WTC11 (cell line): ENCODE measurements at regions not wholly inside any gene's neighbourhood (a gene's known extent, or its start where the extent isn't known, plus 50 kb on each side); places are given as distances from the start of the nearest gene placed in this dataset.

Source experiments
- ATAC-seq: fragments of 200-7000 bp; cut with Tn5 transposase; 2 replicates; pipeline ENCODE4 v1.10.0; 2021; ENCODE audit warnings: mild to moderate bottlenecking, moderate library complexity
- CTCF ChIA-PET: fragments of 300-600 bp; sonication (Branson Sonifier 250); formaldehyde crosslinking; loops from one replicate; lab custom pipeline; 2021; ENCODE audit warnings: antibody characterized with exemption; lab: Charles Lee
- POLR2A ChIA-PET: fragments of 350-600 bp; sonication (Branson Sonifier 250); formaldehyde crosslinking; loops from one replicate; lab custom pipeline; 2021; ENCODE audit warnings: antibody characterized with exemption; lab: Charles Lee
- DNase-seq: peaks from one replicate; pipeline ENCODE4 v3.0.0; 2021; ENCODE audit warnings: low spot score
- H3K27ac Mint-ChIP-seq: 2 replicates; pipeline ENCODE4 v1.8.0; 2021; ENCODE audit warnings: mixed read lengths
- H3K27me3 Mint-ChIP-seq: 2 replicates; pipeline ENCODE4 v1.8.0; 2021; ENCODE audit warnings: low read depth, mild to moderate bottlenecking, moderate library complexity, mixed read lengths
- H3K36me3 Mint-ChIP-seq: 2 replicates; pipeline ENCODE4 v1.8.0; 2021; ENCODE audit warnings: mixed read lengths
- H3K4me1 Mint-ChIP-seq: 2 replicates; pipeline ENCODE4 v1.8.0; 2022; ENCODE audit warnings: mixed read lengths
- H3K4me3 Mint-ChIP-seq: 2 replicates; pipeline ENCODE4 v1.8.0; 2021; ENCODE audit warnings: mild to moderate bottlenecking, moderate library complexity, mixed read lengths
- H3K9me3 Mint-ChIP-seq: 2 replicates; pipeline ENCODE4 v1.8.0; 2021; ENCODE audit warnings: mixed read lengths
- ATF1 ChIP-seq: sonication (generic); formaldehyde crosslinking; IDR thresholded peaks from 2 replicates; pipeline ENCODE4 v1.8.1; 2023; ENCODE audit warnings: mild to moderate bottlenecking, moderate library complexity, missing genetic modification reagents
- EMX1 ChIP-seq: fragments of 250-450 bp; sonication (Bioruptor Pico); IDR thresholded peaks from 2 replicates; pipeline ENCODE4 v1.8.0; 2021; ENCODE audit warnings: mild to moderate bottlenecking
- ETV6 ChIP-seq: sonication (generic); formaldehyde crosslinking; IDR thresholded peaks from 2 replicates; pipeline ENCODE4 v1.8.1; 2022; ENCODE audit warnings: mild to moderate bottlenecking, missing genetic modification reagents
- FOXP1 ChIP-seq: sonication (generic); formaldehyde crosslinking; IDR thresholded peaks from 2 replicates; pipeline ENCODE4 v1.8.0; 2022; ENCODE audit warnings: missing genetic modification reagents, mild to moderate bottlenecking, moderate library complexity, borderline replicate concordance
- GABPB1 ChIP-seq: sonication (generic); formaldehyde crosslinking; IDR thresholded peaks from 2 replicates; pipeline ENCODE4 v1.8.1; 2023; ENCODE audit warnings: mild to moderate bottlenecking, missing genetic modification reagents
- GRHL2 ChIP-seq: fragments of 250-450 bp; sonication (Bioruptor Pico); IDR thresholded peaks from 2 replicates; pipeline ENCODE4 v1.8.0; 2022; ENCODE audit warnings: mild to moderate bottlenecking, moderate library complexity; ENCODE audit not compliant: insufficient replicate concordance, severe bottlenecking
- KAT7 ChIP-seq: sonication (generic); formaldehyde crosslinking; IDR thresholded peaks from 2 replicates; pipeline ENCODE4 v1.8.1; 2023; ENCODE audit warnings: missing genetic modification reagents, mild to moderate bottlenecking, borderline replicate concordance
- NR2C2 ChIP-seq: sonication (generic); formaldehyde crosslinking; IDR thresholded peaks from 2 replicates; pipeline ENCODE4 v1.8.0; 2022; ENCODE audit warnings: mild to moderate bottlenecking, missing genetic modification reagents
- RORB ChIP-seq: fragments of 250-450 bp; sonication (Bioruptor Pico); IDR thresholded peaks from 2 replicates; pipeline ENCODE4 v1.9.0; 2021; ENCODE audit warnings: mild to moderate bottlenecking
- ZBTB21 ChIP-seq: sonication (generic); formaldehyde crosslinking; IDR thresholded peaks from 2 replicates; pipeline ENCODE4 v1.8.1; 2023; ENCODE audit warnings: mild to moderate bottlenecking, missing genetic modification reagents, borderline replicate concordance
- ZNF138 ChIP-seq: sonication (generic); formaldehyde crosslinking; conservative IDR thresholded peaks from 2 replicates; pipeline ENCODE4 v1.8.1; 2022; ENCODE audit warnings: mild to moderate bottlenecking, moderate library complexity, missing genetic modification reagents
- ZNF232 ChIP-seq: sonication (generic); formaldehyde crosslinking; IDR thresholded peaks from 2 replicates; pipeline ENCODE4 v1.8.0; 2022; ENCODE audit warnings: mild to moderate bottlenecking, missing genetic modification reagents
- ZNF317 ChIP-seq: sonication (generic); formaldehyde crosslinking; IDR thresholded peaks from 2 replicates; pipeline ENCODE4 v1.8.1; 2023; ENCODE audit warnings: low read depth, mild to moderate bottlenecking, moderate library complexity, missing genetic modification reagents, borderline replicate concordance
- TF ChIP-seq, protein P1 (sequence below): sonication (generic); formaldehyde crosslinking; IDR thresholded peaks from 2 replicates; pipeline ENCODE4 v1.8.1; 2023; ENCODE audit warnings: mild to moderate bottlenecking, missing genetic modification reagents, moderate library complexity
- TF ChIP-seq, protein P2 (sequence below): sonication (generic); formaldehyde crosslinking; IDR thresholded peaks from 2 replicates; pipeline ENCODE4 v1.8.1; 2022; ENCODE audit warnings: missing genetic modification reagents, borderline replicate concordance
- TF ChIP-seq, protein P3 (sequence below): sonication (generic); formaldehyde crosslinking; IDR thresholded peaks from 2 replicates; pipeline ENCODE4 v1.8.1; 2023; ENCODE audit warnings: mild to moderate bottlenecking, missing genetic modification reagents, borderline replicate concordance
- TF ChIP-seq, protein P4 (sequence below): sonication (generic); formaldehyde crosslinking; IDR thresholded peaks from 2 replicates; pipeline ENCODE4 v1.8.0; 2022; ENCODE audit warnings: mild to moderate bottlenecking, missing genetic modification reagents
- TF ChIP-seq, protein P5 (sequence below): fragments of 250-450 bp; sonication (Bioruptor Pico); IDR thresholded peaks from 2 replicates; pipeline ENCODE4 v1.9.0; 2021; ENCODE audit warnings: mild to moderate bottlenecking
- TF ChIP-seq, protein P6 (sequence below): sonication (generic); formaldehyde crosslinking; IDR thresholded peaks from 2 replicates; pipeline ENCODE4 v1.8.1; 2023; ENCODE audit warnings: mild to moderate bottlenecking, missing genetic modification reagents, moderate library complexity

DNA sequence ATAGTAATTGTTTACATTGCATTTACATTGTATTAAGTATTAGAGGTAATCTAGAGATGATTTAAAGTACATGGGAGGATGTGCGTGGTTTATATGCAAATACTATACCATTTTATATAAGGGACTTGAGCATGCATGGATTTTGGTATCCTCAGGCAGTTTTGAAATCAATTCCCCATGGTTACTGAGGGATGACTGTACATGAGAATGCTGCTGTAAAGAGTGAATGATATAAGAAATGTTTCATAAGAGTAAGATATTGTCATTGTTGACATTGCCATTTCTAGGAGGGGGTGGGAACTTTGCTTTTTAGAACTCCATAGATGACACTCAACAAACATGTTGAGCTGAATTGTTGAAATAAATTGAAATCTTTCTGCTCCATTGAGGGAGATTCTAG lies 185.0 kb downstream of the SEMA6A start:
- Mint-ChIP-seq H3K27ac (no peak overlapping the region), H3K4me1 (peaks cover 20% of the 10 kb centered on the region), H3K27me3 (no peaks in the 10 kb centered on the region), H3K36me3 (no peaks in the 10 kb centered on the region), H3K9me3 (peaks cover 9% of the 10 kb centered on the region), H3K4me3 (no peak overlapping the region)
- ATAC-seq (no peak), DNase-seq (no peak)
- ChIA-PET CTCF (no interaction called here), POLR2A (no interaction called here)
- TF ChIP-seq, protein P1, sequence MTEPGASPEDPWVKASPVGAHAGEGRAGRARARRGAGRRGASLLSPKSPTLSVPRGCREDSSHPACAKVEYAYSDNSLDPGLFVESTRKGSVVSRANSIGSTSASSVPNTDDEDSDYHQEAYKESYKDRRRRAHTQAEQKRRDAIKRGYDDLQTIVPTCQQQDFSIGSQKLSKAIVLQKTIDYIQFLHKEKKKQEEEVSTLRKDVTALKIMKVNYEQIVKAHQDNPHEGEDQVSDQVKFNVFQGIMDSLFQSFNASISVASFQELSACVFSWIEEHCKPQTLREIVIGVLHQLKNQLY (CRISPR knock-in tag) = no peak
- TF ChIP-seq, protein P2, sequence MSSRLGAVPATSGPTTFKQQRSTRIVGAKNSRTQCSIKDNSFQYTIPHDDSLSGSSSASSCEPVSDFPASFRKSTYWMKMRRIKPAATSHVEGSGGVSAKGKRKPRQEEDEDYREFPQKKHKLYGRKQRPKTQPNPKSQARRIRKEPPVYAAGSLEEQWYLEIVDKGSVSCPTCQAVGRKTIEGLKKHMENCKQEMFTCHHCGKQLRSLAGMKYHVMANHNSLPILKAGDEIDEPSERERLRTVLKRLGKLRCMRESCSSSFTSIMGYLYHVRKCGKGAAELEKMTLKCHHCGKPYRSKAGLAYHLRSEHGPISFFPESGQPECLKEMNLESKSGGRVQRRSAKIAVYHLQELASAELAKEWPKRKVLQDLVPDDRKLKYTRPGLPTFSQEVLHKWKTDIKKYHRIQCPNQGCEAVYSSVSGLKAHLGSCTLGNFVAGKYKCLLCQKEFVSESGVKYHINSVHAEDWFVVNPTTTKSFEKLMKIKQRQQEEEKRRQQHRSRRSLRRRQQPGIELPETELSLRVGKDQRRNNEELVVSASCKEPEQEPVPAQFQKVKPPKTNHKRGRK = no peak
- TF ChIP-seq GRHL2 (CRISPR knock-in tag) (no peak), ETV6 (no peak), FOXP1 (CRISPR knock-in tag) (no peak), NR2C2 (CRISPR knock-in tag) (no peak), ZBTB21 (CRISPR knock-in tag) (no peak), ZNF138 (CRISPR knock-in tag) (no peak), RORB (CRISPR knock-in tag) (no peak), ZNF232 (CRISPR knock-in tag) (no peak), GABPB1 (no peak), KAT7 (no peak), ATF1 (CRISPR knock-in tag) (no peak)
- TF ChIP-seq, protein P3, sequence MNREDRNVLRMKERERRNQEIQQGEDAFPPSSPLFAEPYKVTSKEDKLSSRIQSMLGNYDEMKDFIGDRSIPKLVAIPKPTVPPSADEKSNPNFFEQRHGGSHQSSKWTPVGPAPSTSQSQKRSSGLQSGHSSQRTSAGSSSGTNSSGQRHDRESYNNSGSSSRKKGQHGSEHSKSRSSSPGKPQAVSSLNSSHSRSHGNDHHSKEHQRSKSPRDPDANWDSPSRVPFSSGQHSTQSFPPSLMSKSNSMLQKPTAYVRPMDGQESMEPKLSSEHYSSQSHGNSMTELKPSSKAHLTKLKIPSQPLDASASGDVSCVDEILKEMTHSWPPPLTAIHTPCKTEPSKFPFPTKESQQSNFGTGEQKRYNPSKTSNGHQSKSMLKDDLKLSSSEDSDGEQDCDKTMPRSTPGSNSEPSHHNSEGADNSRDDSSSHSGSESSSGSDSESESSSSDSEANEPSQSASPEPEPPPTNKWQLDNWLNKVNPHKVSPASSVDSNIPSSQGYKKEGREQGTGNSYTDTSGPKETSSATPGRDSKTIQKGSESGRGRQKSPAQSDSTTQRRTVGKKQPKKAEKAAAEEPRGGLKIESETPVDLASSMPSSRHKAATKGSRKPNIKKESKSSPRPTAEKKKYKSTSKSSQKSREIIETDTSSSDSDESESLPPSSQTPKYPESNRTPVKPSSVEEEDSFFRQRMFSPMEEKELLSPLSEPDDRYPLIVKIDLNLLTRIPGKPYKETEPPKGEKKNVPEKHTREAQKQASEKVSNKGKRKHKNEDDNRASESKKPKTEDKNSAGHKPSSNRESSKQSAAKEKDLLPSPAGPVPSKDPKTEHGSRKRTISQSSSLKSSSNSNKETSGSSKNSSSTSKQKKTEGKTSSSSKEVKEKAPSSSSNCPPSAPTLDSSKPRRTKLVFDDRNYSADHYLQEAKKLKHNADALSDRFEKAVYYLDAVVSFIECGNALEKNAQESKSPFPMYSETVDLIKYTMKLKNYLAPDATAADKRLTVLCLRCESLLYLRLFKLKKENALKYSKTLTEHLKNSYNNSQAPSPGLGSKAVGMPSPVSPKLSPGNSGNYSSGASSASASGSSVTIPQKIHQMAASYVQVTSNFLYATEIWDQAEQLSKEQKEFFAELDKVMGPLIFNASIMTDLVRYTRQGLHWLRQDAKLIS (CRISPR knock-in tag) = no peak
- TF ChIP-seq, protein P4, sequence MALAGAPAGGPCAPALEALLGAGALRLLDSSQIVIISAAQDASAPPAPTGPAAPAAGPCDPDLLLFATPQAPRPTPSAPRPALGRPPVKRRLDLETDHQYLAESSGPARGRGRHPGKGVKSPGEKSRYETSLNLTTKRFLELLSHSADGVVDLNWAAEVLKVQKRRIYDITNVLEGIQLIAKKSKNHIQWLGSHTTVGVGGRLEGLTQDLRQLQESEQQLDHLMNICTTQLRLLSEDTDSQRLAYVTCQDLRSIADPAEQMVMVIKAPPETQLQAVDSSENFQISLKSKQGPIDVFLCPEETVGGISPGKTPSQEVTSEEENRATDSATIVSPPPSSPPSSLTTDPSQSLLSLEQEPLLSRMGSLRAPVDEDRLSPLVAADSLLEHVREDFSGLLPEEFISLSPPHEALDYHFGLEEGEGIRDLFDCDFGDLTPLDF = no peak

DNA sequence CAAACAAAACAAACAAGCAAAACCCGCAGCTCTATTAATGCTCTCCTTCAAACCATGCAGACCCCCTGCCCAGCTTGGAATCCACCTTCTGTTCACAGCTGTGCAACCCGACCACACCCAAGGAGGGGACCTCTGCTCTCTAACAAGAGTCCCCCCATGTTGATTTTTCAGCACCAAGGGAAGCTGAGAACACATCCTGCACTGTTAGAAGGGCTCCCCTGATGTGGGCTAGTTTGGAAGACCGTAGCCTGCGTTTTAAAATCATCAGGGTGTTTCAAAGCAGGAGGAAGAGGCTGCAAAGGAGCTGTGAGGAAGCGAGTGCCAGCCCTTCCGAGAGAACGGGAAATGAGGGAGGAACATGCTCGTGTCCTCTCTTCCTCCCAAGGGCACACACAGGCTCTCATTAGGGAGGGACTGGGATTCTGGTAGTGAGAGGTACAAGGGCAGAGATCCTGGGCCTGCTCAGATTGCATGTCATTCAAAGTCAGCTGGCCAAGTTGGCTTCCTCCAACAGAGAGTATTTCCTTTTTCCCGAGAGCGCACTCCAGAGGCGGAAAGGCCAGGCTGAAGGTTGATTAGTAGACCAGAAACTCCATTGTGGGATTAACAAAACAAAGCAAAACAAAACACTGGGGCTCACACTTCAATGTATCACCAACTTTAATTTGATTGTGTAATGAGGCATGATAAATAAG lies 185.9 kb downstream of the SEMA6A start:
- POLR2A ChIA-PET = no interaction called here
- no peaks in the 10 kb centered on the region for H3K27me3 Mint-ChIP-seq
- DNase-seq = peak; percentile 25

More for the DNA sequence above, 185.9 kb downstream of the SEMA6A start:
- CTCF ChIA-PET = interaction anchor here (0.7 to 1.5 kb wide), 4 partner anchors 12 to 45 kb away, joined by 3 to 4 read pairs (median 4); no protein-coding TSS in a partner anchor
- Mint-ChIP-seq H3K36me3 (no peaks in the 10 kb centered on the region), H3K9me3 (peaks cover 9% of the 10 kb centered on the region), H3K4me1 (peaks cover 18% of the 10 kb centered on the region)
- TF ChIP-seq ETV6 (peak; percentile 89), GABPB1 (no peak), EMX1 (CRISPR knock-in tag) (no peak), ZNF317 (CRISPR knock-in tag) (no peak)
- TF ChIP-seq, protein P5, sequence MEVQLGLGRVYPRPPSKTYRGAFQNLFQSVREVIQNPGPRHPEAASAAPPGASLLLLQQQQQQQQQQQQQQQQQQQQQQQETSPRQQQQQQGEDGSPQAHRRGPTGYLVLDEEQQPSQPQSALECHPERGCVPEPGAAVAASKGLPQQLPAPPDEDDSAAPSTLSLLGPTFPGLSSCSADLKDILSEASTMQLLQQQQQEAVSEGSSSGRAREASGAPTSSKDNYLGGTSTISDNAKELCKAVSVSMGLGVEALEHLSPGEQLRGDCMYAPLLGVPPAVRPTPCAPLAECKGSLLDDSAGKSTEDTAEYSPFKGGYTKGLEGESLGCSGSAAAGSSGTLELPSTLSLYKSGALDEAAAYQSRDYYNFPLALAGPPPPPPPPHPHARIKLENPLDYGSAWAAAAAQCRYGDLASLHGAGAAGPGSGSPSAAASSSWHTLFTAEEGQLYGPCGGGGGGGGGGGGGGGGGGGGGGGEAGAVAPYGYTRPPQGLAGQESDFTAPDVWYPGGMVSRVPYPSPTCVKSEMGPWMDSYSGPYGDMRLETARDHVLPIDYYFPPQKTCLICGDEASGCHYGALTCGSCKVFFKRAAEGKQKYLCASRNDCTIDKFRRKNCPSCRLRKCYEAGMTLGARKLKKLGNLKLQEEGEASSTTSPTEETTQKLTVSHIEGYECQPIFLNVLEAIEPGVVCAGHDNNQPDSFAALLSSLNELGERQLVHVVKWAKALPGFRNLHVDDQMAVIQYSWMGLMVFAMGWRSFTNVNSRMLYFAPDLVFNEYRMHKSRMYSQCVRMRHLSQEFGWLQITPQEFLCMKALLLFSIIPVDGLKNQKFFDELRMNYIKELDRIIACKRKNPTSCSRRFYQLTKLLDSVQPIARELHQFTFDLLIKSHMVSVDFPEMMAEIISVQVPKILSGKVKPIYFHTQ (CRISPR knock-in tag) = no peak
- TF ChIP-seq, protein P6, sequence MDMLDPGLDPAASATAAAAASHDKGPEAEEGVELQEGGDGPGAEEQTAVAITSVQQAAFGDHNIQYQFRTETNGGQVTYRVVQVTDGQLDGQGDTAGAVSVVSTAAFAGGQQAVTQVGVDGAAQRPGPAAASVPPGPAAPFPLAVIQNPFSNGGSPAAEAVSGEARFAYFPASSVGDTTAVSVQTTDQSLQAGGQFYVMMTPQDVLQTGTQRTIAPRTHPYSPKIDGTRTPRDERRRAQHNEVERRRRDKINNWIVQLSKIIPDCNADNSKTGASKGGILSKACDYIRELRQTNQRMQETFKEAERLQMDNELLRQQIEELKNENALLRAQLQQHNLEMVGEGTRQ (CRISPR knock-in tag) = peak; percentile 39; the same call in 1 of the 2 replicates
- TF ChIP-seq, all 79 proteins: peak for 2
- Mint-ChIP-seq H3K27ac (no peak overlapping the region), H3K4me3 (no peak overlapping the region)
- peak; percentile 96 for ATAC-seq
